ENCODE measurements at regions not wholly inside any gene's neighbourhood (a gene's known extent, or its start where the extent isn't known, plus 50 kb on each side); places are given as distances from the start of the nearest gene placed in this dataset.
"Not testable (repeated sequence)": the region's sequence is repeated elsewhere in the genome, so short reads cannot be mapped to it uniquely, and the experiment has no call there.

GRCh38 chr3:105284876-105285275 is 81.8 kb upstream of the ALCAM start:
- no peak for DNase-seq

GRCh38 chr3:105285653-105286241 is 81.0 kb upstream of the ALCAM start:
- DNase-seq = no peak

- DNase-seq = no peak
Observed at GRCh38 chr3:105293441-105293840, 73.3 kb upstream of the ALCAM start.

GRCh38 chr3:105296182-105296822 is 70.4 kb upstream of the ALCAM start:
- DNase-seq = not testable (repeated sequence)

GRCh38 chr3:105304487-105304886 is 62.2 kb upstream of the ALCAM start:
- DNase-seq = no peak

GRCh38 chr3:105315144-105315543 is 51.6 kb upstream of the ALCAM start:
- DNase-seq = no peak

GRCh38 chr3:105315815-105316214 is 50.9 kb upstream of the ALCAM start:
- no peak for DNase-seq

GRCh38 chr3:105316331-105316730 is 50.4 kb upstream of the ALCAM start:
- no peak for DNase-seq

Data from NCI-H187 treated with DMSO at 0.1 percent for 48 hours (cell line).